Epithelial cell of proximal tubule (primary cell): ENCODE measurements at regions not wholly inside any gene's neighbourhood (a gene's known extent, or its start where the extent isn't known, plus 50 kb on each side); places are given as distances from the start of the nearest gene placed in this dataset.

ENCODE experiments used
- DNase-seq: peaks from one replicate; pipeline ENCODE4 v3.0.0-alpha.2; 2011; ENCODE audit warnings: low read depth
- H3K4me3 ChIP-seq: 2 replicates; pipeline ENCODE4 v1.5.1; 2011; ENCODE audit warnings: low read depth, mild to moderate bottlenecking, low read length
- CTCF ChIP-seq: conservative IDR thresholded peaks from 2 replicates; pipeline ENCODE4 v1.5.1; 2012; ENCODE audit warnings: low read depth, mild to moderate bottlenecking, low read length

- no peak overlapping the region for H3K4me3 ChIP-seq
- no peak for DNase-seq
- TF ChIP-seq CTCF, result no peak
Measured at GRCh38 chr6:118761645-118762044, 110.3 kb upstream of the CEP85L start.

- no peak for TF ChIP-seq CTCF
- no peak overlapping the region for H3K4me3 ChIP-seq
- DNase-seq, result no peak
Measured at GRCh38 chr6:118758946-118759345, 107.6 kb upstream of the CEP85L start.

- TF ChIP-seq CTCF, result no peak
- H3K4me3 ChIP-seq, result no peak overlapping the region
- DNase-seq, result no peak
Measured at GRCh38 chr6:118755941-118756646, 104.7 kb upstream of the CEP85L start.

- TF ChIP-seq CTCF, result no peak
- DNase-seq, result no peak
- no peak overlapping the region for H3K4me3 ChIP-seq
Measured at GRCh38 chr6:118752803-118753202, 101.4 kb upstream of the CEP85L start.

GRCh38 chr6:118751072-118751471, 99.7 kb upstream of the CEP85L start:
- DNase-seq, result no peak
- no peak overlapping the region for H3K4me3 ChIP-seq
- TF ChIP-seq CTCF, result no peak

- no peak for TF ChIP-seq CTCF
- H3K4me3 ChIP-seq, result no peak overlapping the region
- no peak for DNase-seq
Measured at GRCh38 chr6:118750143-118750542, 98.8 kb upstream of the CEP85L start.
